GM18867 (cell line): ENCODE measurements at regions not wholly inside any gene's neighbourhood (a gene's known extent, or its start where the extent isn't known, plus 50 kb on each side); places are given as distances from the start of the nearest gene placed in this dataset.

Experiments
- ATAC-seq: cut with Tn5 transposase; IDR thresholded peaks from one replicate; pipeline ENCODE4 v1.9.1; 2021; ENCODE audit warnings: mild to moderate bottlenecking, moderate library complexity; ENCODE audit not compliant: unreplicated experiment

DNA sequence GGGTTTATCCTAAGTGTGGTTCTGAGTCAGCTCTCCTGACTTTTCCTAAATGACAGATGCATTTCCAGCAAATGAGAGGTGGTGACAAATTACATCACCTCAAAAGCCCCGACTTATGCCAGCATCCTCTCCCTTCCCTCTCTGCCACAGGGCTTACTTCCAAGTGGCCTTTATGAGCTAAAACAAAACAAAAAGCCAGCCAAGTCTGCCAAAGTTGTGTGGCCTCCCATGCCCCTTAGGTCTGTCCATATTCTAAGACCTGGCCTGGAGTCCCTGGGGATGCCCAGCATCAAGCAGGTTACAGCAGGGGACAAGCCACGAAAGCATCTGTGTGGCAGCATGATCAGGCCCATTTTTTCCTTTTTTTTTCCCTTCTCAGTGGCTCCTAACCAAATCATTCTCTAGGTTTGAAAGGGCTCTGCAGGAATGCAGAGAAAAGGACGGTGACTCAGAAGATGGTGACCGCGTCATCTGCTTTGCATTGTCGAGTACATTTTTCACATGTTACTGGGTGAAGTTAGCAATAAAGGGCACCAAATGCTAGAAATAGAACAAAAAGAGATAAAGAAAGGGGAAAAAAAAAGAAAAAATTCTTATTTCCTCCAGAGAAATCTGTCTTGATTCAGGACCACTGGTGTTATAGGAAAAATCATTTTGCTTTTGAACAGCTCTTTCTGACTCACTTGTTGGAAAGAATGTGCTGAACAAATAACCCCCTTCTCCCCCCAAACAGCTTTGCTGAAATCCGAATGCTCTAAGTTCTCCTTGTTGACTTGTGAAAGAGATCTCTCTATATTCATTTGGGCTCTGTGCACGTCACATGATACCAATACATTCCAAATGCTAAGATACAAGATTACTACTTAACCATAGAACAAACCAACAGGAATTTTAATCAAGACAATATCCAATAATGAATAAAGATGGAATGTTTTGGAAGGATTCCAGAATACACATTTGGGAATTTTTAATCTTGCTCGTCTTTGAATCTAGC lies 178.7 kb downstream of the EN1 start:
- no peak for ATAC-seq

DNA sequence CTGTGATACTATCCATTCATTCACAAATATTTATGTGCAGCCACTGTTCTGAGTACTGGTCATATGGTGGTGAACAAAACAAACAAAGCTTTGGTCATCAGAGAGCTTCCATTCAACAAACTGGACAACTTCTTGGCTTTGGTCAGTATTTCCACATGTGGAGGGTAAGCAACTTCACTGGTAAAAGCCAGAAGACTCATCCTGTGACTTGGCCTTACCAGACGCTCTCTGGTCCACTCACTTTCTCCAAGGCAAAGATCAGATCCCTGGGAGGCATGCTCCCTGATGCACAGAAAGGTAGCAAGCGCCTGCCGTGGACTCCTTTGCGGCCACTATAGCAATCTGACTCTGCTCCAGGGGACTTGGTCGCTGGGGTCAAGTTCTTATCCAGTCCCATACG lies 179.5 kb downstream of the EN1 start:
- no peak for ATAC-seq

DNA sequence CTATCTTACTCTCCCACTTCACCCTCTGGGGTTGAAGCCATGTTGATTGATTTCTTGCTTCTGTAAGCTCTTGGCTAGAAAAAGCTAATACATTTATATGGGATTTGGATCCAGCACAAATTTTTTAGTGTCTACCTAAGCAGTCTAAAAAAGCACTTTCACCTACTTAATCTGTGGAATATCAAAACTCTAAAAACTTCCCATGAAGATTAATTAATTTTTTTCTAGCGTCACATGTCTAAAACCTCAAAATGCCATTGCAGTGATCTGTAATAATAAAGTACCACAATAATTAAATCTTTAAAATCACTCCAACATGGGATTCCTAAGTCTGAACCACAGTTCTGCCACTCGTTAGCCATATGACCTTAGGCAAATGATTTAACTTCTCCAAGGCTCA lies 180.1 kb downstream of the EN1 start:
- ATAC-seq = no peak

DNA sequence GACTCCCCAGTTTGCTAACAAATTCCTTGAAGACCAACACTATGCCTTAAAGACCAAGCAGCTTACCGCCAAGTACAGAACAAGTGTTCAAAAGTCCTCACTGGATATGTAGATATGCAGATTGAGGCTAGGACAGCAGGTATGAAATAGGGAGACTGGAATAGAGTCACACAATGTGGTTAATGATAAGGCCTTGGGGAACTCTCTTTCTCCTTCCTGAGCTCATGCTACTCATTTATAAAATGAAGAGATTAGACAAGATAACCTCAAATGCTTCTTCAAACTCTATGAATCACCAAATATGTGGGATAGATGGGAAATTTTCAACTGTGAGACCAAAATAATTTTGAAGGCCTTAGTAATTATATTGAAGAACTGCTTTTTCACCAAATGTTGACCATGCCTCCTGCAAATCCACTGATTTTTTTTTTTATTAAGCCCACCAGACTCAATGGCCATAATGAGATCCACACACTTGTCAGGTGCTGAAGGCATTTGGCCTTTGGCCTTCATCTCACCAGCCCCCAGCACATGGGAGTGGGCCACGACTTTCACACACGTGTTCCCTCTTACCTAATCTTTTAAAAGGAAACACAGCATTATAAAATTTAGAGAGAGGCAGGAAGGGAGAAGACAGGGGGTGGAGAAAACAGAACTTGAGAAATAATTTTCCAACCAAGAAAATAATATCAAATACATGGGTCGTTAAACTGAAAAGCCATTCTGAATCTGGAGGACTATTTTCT lies 181.5 kb downstream of the EN1 start:
- ATAC-seq = no peak

DNA sequence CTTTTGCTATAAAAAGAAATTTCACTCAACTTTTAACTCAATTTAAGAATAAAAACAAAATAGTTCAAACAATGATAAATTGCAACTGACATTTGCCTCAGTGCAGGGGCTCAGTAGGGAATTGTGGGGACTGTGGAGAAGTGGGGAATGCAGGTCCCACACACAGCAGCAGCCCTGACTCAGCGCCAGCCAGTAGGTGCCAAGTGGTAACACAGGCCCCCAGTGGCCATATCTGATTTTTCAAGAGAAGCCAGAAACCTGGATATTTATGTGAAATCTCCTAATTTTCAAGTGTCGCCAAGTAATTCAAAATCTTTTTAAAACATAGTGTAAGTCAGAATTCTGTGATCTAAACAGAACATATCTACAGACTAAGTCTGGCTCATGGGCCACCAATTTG lies 186.3 kb downstream of the EN1 start:
- no peak for ATAC-seq

DNA sequence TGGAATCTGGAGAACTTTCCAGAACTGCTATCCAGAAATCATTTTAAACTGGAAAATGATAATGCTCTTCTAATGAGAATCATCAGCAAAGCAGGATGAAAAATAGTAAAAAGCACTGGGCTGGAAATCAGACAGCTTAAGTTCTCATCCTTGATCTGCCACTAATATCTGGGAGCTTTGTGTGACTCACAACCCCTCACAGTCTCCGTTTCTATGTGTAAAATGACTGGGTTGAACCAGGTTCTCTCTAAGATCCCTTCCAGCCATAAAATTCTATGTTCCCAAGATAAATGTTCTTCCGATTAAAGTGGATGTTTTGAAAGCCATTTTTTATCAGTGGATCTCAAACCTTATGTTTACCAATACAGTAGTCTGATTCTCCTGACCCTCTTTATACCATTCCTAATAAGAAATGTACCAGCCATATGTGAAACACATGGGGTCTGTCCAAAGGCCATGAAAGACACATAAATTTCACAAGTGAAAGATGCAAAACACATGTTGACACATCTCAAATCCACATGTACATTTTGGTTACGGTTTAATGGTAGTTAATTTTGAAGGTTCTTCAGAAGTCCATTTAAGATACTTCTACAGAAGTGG lies 188.8 kb downstream of the EN1 start:
- ATAC-seq = no peak

DNA sequence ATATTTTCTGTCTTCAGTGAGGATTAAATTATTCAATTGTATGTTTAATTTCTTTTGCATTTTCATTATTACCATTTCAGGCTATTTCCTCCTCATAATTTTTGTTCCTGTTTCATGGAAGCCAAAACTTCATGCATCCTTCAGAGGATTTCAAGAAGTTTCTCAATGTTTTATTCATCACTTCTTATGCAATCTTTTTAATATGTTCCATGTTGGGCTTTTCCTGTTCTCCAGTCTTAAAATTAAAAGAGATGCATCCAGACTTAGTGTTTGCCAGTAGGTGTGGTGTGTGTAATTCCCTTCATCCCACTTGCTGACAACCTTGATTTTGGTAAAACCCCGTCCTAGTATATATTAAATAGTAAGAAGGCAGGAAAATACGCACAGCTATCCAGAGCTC lies 190.0 kb downstream of the EN1 start:
- ATAC-seq = no peak

DNA sequence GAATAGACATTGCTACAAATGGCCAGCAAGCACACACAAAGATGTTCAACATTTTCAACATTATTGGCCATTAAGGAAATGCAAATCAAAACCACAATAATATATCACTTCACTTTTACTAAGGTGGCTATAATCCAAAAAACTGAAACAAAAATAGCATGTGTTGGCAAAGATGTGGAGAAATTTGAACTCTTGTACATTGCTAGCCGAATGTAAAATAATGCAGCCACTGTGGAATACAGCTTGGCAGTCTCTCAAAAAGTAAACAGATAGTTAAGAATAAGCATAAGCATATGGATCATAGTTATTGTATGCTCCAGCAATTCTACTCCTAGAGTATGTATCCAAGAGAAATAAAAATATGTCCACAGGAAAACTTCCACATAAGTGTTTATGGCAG lies 192.5 kb downstream of the EN1 start:
- ATAC-seq = no peak

DNA sequence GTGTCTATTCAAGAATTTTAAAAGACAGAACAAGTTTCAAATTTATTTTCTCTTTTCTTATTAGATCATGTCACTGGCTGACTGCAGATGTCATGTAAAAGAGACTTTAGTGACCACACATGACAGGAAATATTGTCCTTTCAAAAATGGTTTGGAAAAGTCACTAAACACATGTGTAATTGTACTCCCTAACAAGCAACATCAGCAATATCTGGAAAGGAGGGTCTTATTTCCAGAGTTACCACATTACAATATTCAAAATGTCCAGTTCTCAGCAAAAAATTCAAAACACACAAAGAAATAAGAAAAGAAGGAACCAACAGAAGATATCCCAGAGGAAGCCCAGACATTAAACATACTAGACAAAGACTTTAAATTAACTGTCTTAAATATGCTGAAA lies 197.1 kb downstream of the EN1 start:
- ATAC-seq = no peak

DNA sequence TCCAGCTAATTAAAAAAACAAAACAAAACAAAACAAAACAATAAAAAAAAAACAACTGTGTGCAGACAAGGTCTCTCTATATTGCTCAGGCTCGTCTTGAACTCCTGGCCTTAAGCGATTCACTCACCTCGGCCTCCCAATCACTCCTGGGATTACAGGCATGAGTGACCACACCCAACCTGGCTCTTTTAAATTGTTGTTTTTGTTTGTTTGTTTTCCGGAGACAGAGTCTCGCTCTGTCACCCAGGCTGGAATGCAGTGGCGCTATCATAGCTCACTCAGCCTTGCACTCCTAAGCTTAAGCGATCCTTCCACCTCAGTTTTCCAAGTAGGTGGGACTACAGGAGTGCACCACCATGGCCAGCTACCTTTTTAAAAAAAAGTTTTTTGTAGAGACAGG lies 201.6 kb downstream of the EN1 start:
- ATAC-seq = no peak

DNA sequence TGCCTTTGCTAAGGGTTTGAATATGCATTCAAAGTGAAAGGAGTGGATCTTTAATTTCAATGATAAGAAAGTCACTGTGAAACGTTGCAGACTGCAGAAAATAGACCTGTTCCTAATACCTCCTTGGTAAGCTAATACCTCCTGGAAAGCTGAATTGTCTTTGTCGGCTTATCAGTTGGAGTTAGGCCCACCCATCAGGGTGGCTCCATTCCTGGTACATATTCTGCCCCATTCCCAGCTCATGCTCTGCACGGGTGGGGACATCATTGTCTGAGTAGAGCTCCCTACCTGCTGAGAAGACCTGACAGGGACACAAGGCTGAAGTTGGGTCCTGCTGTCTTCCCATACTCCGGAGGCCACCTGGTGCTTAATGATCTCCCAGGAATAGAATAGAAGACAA lies 203.3 kb downstream of the EN1 start:
- ATAC-seq = no peak

DNA sequence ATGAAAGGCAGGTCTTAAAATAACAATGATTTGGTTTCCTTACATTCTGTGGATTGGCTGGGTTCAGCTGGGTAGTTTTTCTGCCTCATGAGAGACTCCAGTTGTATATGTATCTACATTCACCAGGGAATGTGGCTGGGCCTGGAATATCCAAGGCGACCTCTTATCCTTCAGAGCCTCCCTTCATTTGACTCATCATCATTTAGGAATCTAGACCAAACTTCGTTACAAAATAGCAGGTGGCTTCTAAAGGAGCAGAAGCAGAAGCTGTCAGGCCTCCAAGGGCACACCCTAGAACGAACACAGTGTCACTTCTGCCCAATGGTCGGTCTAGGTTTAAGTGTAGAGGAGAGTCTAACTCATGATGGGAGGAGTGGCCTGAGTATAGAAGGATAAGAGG lies 204.2 kb downstream of the EN1 start:
- ATAC-seq = no peak

DNA sequence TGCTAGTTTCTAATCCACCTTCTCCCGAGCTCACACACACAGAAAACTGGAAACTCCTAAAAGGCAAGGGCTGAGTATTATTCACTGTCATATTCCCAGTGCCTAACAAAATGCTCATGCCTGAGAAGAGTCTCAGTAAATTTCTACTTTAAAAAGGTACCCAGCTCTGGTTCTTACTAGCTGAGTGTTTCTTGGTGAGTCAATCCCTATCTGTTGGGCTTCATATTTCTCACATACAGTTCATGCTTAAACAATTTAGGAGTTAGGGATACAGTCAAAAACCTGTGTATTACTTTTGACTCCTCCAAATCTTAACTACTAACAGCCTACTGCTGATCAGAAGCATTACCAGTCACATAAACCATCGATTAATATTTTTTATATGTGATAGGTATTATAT lies 204.9 kb downstream of the EN1 start:
- ATAC-seq = no peak

DNA sequence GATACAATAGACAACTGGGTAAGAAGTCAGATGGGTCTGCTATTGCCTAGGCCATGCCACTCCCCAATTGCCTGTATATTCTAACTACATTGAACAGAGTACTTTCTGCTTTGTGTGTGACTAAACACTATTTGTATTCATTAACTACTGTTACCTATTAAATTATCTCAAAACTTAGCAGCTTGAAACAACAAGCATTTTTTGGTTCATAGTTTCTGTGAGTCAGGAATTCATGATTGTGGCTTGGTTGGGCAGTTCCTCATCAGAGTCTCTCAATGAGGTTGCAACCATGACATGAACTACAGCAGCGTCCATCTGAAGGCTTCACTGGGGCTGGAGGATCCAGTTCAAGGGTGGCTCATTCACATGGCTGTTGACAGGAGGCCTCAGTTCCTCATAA lies 205.7 kb downstream of the EN1 start:
- no peak for ATAC-seq

DNA sequence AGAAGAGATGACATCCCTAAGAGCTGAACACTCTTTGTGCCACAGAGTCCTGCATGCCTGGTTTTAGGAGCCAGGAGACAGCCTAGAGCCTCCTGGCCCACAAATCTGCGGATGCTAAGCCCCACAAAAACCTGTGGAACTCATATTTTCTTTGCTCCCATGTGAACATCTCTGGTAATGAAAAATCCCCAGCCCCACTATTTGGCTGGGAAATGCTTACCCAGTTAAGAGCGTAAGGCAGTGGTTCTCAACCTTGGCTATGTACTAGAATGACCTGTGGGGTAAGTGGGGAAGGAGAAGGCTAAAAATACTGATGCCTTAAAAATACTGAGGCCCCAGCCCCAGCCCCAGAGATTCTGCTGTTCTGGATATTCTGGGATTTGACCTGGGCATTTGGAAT lies 208.1 kb downstream of the EN1 start:
- no peak for ATAC-seq

DNA sequence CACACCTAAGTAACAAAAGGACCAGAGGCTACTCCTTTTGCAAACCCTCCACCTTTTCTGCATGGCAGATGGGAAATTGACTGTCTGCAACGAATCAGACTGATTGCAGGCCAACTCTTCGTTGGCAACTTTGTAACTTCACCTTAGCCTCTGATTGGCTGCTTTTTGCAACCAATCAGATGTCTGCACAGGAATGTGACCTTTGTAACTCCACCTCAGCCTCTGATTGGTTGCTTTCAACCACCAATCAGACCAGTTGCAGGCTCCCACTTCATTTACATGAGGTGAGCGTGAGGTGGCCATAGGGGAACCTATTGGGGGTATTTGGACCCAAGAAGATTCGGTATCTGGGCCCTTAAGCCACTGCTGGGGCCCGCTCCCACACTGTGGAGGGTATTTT lies 209.0 kb downstream of the EN1 start:
- no peak for ATAC-seq

DNA sequence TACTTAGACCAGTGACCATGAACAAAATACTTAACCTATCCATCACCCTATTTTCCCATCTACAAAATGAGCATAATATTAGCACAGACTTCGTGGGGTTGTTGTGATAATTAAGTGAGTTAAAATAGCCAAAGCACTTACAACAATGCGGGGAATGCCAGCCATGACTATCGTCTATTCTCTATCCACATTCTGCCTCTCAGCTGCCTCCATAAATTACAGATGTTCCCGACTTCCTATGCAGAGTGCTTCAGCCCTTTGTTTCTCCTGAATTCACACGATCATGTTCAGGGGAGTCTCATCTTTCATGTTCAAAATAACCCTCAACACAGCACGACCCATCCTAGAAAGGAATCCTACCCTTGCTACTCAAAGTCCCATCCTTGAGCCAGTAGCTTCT lies 211.6 kb downstream of the EN1 start:
- ATAC-seq = no peak

DNA sequence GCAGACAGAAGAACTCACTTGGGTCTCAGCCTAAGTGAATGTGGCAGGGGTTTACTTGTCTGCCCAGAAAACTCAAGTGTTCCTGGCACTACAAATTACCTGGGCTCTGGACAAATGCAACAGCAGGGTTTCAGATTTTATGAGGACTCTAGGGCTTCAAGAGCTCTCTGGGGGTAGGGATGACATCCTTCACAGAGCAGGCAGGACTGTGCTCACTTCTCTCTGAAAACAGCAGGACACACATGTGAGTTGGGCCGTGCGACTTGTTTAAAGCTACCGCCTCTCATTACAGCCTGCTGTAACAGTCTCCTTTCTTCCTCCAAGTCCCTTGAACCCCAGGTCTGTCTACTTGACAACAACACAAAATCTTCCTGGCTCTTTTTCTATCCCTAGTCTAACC lies 212.6 kb downstream of the EN1 start:
- no peak for ATAC-seq

DNA sequence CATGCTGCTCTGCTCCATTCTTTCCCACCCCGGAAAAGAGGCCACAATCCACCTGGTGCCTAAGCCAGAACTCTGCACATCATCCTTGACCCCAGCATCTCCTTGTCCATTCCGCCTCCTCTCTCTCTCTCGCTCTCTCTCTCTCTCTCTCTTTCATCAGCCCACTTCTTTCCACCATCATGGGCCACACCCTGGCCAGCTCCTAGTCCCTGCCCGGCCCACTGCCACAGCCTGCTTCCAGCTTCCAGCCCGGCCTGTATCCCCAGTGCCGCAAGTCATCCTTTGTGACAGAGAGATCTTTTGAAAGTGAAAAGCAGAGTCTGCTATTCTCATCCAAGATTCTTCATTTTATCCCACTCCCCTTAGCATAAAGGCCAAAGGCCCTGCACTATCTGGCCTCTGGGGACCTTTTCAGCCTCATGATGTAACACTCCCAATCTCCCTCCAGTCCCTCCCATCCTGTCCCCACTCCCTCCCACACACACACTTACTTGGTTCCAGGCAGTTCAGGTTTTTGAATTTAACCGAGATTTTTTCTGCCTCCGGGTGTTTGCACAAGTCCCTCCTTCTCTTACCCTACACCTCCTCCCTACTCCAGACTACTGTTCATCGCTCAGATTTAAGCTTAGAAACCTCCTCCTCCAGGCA lies 214.0 kb downstream of the EN1 start:
- ATAC-seq = no peak

DNA sequence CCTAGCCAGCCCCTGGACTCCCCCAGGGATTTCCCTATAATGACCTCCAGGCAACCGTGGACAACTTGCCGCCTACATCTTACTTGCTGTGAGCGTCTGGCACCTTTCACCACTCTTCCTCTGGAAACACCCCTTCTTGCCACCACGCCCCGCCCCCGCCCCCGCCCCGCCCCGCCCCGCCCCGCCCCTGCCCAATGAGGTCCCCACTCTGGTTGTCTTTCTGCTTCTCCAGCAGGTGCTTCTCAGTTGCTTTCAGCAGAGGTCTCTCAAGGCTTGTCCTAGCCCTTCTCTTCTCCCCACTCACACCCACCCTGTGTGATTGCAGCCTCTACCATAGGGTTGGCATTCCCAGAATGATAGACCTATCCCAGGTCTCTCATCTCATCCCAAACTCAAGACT lies 214.5 kb downstream of the EN1 start:
- peak; percentile 49 for ATAC-seq

DNA sequence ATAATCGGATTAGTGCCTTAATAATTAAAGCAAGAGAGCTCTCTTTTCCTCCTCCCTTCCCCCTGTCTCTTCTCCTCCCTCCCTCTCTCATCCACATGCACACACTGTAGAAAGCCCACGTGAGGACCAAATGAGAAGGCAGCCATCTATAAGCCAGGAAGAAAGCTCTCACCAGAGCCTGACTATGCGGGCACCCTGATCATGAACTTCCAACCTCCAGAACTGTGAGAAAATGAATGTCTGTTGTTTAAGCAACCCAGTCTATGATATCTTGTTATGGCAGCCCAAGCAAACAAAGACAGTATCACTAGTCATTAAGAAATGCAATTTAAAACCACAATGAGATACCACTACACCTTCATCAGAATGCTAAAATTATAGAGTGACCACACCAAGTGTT lies 220.3 kb downstream of the EN1 start:
- no peak for ATAC-seq
